Thoracic aorta (tissue), 2 donors: ENCODE measurements at regions not wholly inside any gene's neighbourhood (a gene's known extent, or its start where the extent isn't known, plus 50 kb on each side); places are given as distances from the start of the nearest gene placed in this dataset.

Source experiments
- ATAC-seq: fragments of 150-250 bp; one replicate; pipeline ENCODE4 v1.8.0; 2017; ENCODE audit warnings: low read depth; ENCODE audit not compliant: insufficient number of reproducible peaks, low FRiP score
- DNase-seq: peaks from one replicate; pipeline ENCODE4 v3.0.0-alpha.2; 2020; ENCODE audit warnings: low spot score
- H3K27ac ChIP-seq, 2 donors: fragments of 200-600 bp; sonication (generic); 1 replicate in 1 of 2; 2 replicates in 1 of 2; pipeline ENCODE4 v1.5.1; 2016; ENCODE audit warnings: mild to moderate bottlenecking in 2 of 2, moderate library complexity in 2 of 2
- H3K27me3 ChIP-seq: fragments of 200-600 bp; sonication (generic); replicated peaks from 2 replicates; pipeline ENCODE4 v1.6.0; 2016; ENCODE audit warnings: mild to moderate bottlenecking; ENCODE audit not compliant: insufficient read depth
- H3K36me3 ChIP-seq: fragments of 200-600 bp; sonication (generic); one replicate; pipeline ENCODE4 v1.5.1; 2016
- H3K4me1 ChIP-seq, 2 donors: fragments of 200-600 bp; sonication (generic); 1 replicate in 1 of 2; 2 replicates in 1 of 2; pipeline versions ENCODE4 v1.5.1 to v1.6.0; 2016; ENCODE audit warnings: low read depth in 2 of 2, mild to moderate bottlenecking in 1 of 2; ENCODE audit not compliant: control insufficient read depth in 1 of 2
- H3K4me3 ChIP-seq: fragments of 200-600 bp; sonication (generic); 2 replicates; pipeline ENCODE4 v1.5.1; 2016; ENCODE audit warnings: mild to moderate bottlenecking
- H3K9me3 ChIP-seq: fragments of 200-600 bp; sonication (generic); 2 replicates; pipeline ENCODE4 v1.5.1; 2016
- TF ChIP-seq, protein P1 (sequence below): fragments of 200-600 bp; sonication (generic); IDR thresholded peaks from one replicate; pipeline ENCODE4 v1.5.1; 2019; ENCODE audit warnings: antibody characterized with exemption

DNA sequence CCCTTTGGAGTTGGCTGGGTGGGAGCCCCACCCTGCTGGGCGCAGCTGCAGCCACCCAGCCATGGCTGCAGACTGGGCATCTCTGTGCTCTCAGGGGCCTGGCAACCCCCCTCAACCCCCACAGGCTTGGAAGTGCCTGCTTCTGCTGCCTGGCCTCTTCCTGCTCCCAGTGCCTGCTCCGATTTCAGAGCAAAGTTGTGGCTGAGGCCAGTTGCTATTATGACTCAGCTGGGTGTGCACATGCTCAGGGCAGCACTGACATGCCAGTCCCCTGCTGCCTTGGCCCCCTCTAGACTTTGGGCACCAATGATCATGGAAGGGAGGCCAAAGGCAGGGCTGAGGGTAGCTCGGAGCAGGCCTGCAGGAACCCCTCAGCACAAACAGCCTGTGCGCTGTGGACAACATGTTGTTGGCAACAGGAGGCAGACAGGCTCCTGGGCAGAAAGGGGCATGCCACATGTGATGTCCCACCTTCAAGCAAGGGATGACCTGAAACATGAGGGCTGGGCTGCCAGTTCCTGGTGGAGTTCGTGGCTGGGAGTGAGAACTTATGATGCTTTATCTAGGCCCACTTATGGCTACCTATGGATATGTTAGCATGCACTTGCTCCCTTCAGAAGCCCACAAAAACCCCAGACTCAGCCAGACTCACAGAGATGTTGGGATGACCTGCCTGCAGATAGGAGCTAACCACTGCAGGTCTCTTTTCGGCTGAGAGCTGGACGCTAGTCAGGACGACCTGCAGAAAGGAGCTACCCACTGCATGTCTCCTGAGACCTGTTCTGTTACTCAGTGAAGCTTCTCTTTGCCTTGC, 96.4 kb upstream of the AMOTL1 start:
- ATAC-seq (no peak), DNase-seq (no peak)
- Histone ChIP-seq H3K36me3 (no peaks in the 10 kb centered on the region), H3K27ac (no peak overlapping the region), H3K9me3 (no peaks in the 10 kb centered on the region), H3K4me1 (peaks cover 0 to 15% of the 10 kb centered on the region in 2 donors), H3K4me3 (no peak overlapping the region), H3K27me3 (no peaks in the 10 kb centered on the region)
- TF ChIP-seq, protein P1, sequence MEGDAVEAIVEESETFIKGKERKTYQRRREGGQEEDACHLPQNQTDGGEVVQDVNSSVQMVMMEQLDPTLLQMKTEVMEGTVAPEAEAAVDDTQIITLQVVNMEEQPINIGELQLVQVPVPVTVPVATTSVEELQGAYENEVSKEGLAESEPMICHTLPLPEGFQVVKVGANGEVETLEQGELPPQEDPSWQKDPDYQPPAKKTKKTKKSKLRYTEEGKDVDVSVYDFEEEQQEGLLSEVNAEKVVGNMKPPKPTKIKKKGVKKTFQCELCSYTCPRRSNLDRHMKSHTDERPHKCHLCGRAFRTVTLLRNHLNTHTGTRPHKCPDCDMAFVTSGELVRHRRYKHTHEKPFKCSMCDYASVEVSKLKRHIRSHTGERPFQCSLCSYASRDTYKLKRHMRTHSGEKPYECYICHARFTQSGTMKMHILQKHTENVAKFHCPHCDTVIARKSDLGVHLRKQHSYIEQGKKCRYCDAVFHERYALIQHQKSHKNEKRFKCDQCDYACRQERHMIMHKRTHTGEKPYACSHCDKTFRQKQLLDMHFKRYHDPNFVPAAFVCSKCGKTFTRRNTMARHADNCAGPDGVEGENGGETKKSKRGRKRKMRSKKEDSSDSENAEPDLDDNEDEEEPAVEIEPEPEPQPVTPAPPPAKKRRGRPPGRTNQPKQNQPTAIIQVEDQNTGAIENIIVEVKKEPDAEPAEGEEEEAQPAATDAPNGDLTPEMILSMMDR = no peak

DNA sequence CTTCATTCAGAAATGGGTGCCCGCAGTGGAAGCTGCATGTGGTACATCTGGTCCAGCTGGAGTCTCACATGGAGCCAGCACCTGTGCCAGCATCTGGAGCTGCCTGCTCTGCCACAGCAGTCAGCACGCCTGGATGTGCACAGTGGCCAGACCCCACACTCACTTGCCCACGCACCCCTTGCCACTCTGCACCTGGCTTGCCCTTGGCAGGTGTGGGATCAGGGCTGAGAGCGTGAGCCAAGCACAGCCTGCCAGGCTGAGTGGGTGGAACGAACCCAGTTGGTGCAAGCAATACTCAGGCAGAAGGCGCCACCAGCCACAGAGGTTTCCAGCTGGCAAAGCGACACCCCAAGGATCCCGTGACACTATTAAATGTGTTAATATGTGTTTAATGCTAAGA, 95.5 kb upstream of the AMOTL1 start:
- ATAC-seq (no peak), DNase-seq (no peak)
- TF ChIP-seq, protein P1 = no peak
- Histone ChIP-seq H3K27me3 (no peaks in the 10 kb centered on the region), H3K4me1 (peaks cover 0 to 15% of the 10 kb centered on the region in 2 donors), H3K36me3 (no peaks in the 10 kb centered on the region), H3K27ac (no peak overlapping the region), H3K9me3 (no peaks in the 10 kb centered on the region), H3K4me3 (no peak overlapping the region)

DNA sequence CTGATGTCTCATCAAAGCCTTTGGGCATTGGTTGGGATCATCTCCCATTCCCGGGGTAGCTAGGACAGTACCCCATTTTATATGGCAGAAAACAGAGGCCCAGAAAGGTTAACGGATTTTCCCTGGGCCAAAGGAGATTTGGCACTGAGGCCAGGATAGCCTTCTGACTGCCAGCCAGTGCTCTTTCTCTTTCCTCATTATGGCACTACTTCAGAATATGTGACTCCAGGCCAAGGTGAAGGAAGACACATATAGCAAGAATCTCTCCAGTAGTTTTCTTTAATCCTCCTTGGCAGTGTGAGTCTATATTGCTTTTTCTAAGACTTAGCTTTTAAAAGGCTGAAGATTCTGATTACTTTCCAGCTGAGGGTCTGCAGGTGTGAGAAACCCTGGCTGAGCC, 94.8 kb upstream of the AMOTL1 start:
- H3K4me1 ChIP-seq = peaks cover 0 to 18% of the 10 kb centered on the region in 2 donors
- H3K9me3 ChIP-seq = no peaks in the 10 kb centered on the region
- H3K27ac ChIP-seq = no peak overlapping the region
- ATAC-seq = no peak
- no peak overlapping the region for H3K4me3 ChIP-seq
- TF ChIP-seq, protein P1 = no peak
- H3K27me3 ChIP-seq = no peaks in the 10 kb centered on the region
- DNase-seq = no peak
- H3K36me3 ChIP-seq = no peaks in the 10 kb centered on the region

GRCh38 chr11:94673951-94674491, 94.1 kb upstream of the AMOTL1 start:
- Histone ChIP-seq H3K4me3 (no peak overlapping the region), H3K36me3 (no peaks in the 10 kb centered on the region), H3K27ac (no peak overlapping the region), H3K9me3 (no peaks in the 10 kb centered on the region), H3K4me1 (peaks cover 0 to 24% of the 10 kb centered on the region in 2 donors), H3K27me3 (no peaks in the 10 kb centered on the region)
- no peak for ATAC-seq
- no peak for DNase-seq
- TF ChIP-seq, protein P1 = no peak

GRCh38 chr11:94675239-94675638, 92.9 kb upstream of the AMOTL1 start:
- peaks cover 0 to 24% of the 10 kb centered on the region in 2 donors for H3K4me1 ChIP-seq
- no peak for ATAC-seq
- no peak overlapping the region for H3K27ac ChIP-seq
- no peaks in the 10 kb centered on the region for H3K36me3 ChIP-seq
- H3K27me3 ChIP-seq = no peaks in the 10 kb centered on the region
- H3K4me3 ChIP-seq = no peak overlapping the region
- TF ChIP-seq, protein P1 = no peak
- H3K9me3 ChIP-seq = no peaks in the 10 kb centered on the region
- no peak for DNase-seq
